HFF-Myc (cell line): ENCODE measurements at regions not wholly inside any gene's neighbourhood (a gene's known extent, or its start where the extent isn't known, plus 50 kb on each side); places are given as distances from the start of the nearest gene placed in this dataset.
"Not testable (repeated sequence)": the region's sequence is repeated elsewhere in the genome, so short reads cannot be mapped to it uniquely, and the experiment has no call there.

ENCODE experiments used
- DNase-seq: peaks from one replicate; pipeline ENCODE4 v3.0.0-alpha.2; 2011; ENCODE audit warnings: low read depth; ENCODE audit errors: extremely low read depth
- H3K4me3 ChIP-seq: replicated peaks from 2 replicates; pipeline ENCODE4 v1.5.1; 2011; ENCODE audit warnings: low read depth, mild to moderate bottlenecking, control low read depth, low read length
- TF ChIP-seq, protein P1 (sequence below): IDR thresholded peaks from 2 replicates; pipeline ENCODE4 v1.5.1; 2012; ENCODE audit warnings: mild to moderate bottlenecking, low read depth, low read length, control low read depth; ENCODE audit errors: missing control alignments

DNA sequence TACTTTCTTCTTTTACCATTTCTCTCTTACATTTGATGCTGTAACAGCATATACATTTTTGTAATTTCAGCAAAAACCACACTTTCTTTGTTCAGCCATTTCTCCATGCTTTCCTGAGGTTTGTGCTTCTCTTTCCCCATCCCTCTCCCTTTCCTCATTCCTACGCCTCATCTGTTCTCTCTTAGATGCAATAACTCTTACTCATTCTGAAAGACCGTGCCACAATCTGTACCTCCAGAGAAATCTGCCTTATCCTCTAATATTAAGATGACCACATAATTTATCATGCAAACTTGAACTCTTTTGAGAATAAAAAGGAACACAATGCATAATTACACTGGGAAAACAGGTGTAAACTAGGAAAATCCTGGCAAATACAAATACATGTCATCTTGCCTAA is 588.9 kb downstream of the JRKL start:
- no peak for DNase-seq
- no peak overlapping the region for H3K4me3 ChIP-seq
- TF ChIP-seq, protein P1, sequence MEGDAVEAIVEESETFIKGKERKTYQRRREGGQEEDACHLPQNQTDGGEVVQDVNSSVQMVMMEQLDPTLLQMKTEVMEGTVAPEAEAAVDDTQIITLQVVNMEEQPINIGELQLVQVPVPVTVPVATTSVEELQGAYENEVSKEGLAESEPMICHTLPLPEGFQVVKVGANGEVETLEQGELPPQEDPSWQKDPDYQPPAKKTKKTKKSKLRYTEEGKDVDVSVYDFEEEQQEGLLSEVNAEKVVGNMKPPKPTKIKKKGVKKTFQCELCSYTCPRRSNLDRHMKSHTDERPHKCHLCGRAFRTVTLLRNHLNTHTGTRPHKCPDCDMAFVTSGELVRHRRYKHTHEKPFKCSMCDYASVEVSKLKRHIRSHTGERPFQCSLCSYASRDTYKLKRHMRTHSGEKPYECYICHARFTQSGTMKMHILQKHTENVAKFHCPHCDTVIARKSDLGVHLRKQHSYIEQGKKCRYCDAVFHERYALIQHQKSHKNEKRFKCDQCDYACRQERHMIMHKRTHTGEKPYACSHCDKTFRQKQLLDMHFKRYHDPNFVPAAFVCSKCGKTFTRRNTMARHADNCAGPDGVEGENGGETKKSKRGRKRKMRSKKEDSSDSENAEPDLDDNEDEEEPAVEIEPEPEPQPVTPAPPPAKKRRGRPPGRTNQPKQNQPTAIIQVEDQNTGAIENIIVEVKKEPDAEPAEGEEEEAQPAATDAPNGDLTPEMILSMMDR, result no peak

DNA sequence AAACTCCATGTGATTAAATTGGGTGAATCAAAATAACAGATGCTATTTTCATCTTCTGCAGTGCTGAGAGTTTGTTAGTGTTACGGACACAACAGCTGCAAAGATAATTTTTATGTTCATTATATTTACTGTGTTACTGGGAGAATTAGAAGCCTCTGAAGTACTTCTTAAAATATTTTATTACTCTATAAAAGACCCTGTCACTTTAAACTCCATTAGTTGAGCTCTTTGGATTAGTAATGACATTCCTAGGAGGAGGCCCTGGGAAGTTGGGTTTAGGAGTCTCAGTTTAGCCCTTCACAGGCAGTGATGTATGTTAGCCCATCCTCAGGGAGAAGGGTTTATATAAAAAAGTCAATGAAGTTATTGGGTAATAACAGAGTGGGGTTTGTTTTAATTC is 596.7 kb downstream of the JRKL start:
- H3K4me3 ChIP-seq, result no peak overlapping the region
- DNase-seq, result no peak
- TF ChIP-seq, protein P1, result no peak

DNA sequence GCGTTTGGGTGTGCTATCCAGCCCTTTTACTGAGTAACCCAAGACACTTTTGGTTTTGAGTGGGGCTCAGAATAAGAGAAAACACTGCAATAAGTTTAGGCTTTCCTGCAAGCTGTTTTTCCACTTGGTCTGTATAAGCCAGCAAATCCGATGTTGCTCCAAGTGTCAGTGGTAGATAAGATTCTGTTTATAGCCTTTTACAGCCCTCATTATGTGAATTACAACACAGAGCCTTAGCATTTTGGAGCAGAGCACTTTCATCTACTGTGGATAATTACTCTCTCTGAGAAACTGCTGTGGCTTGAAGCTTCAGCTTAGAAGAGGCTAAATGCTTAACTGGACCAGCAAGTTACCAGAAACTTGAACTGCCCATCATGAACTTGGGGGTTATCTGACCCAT is 601.1 kb downstream of the JRKL start:
- H3K4me3 ChIP-seq, result no peak overlapping the region
- TF ChIP-seq, protein P1, result no peak
- DNase-seq, result no peak

DNA sequence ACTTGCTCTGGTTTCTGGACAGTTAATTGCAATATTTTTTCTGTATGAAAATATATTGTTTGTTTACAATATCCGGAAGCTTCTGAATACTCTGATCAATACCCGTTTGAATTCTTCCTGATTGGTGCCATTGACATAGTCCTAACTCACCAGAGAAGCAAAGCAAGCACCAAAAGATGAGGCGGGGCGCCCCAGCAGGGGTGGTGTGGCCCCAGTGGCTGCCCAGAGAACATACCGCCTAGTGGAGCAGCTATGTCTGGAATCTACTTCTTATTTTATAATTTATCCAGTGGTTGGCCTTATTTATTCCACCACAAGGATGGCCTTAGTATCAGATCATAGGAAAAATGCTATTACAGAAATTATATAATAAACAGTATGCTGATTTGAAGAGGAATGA is 610.7 kb downstream of the JRKL start:
- no peak for DNase-seq
- H3K4me3 ChIP-seq, result no peak overlapping the region
- TF ChIP-seq, protein P1, result no peak

DNA sequence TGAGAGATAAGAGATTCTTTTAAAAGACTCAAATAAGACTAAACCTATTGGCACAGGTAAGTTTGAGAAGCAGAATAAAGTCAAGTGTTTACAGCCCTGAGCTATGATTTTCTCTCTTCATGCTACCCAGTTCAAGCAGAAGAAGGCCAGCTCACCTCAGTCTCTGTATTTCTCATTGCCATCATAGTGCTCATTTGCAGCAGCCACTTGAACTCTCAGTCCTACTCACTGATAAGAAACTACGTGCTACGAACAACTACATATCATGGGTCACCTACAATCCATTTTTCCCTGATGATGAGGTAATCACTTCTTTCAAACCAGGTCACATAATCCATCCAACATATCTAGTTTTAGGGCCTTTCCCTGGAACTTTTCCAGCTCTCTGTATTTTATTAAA is 617.5 kb downstream of the JRKL start:
- TF ChIP-seq, protein P1, result no peak
- DNase-seq, result no peak
- H3K4me3 ChIP-seq, result no peak overlapping the region

DNA sequence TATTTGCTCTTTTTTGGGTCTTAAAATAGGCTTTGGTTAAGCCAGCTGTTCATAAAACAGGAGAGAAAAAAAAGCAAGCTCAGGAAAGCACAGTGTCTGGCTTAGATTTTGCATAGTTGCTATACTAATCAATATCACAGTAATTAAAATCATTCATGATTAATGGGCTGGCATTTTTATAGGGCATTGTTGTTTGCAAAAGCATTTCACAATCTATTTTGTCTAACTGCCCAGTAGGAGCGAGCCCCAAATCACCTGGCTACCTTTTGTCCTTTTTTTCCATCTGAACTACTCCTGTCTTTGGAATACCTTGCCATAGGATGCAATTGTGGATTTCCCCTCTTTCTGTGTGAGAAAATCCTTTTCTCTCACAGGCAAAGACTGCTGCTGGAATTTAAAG is 619.8 kb downstream of the JRKL start:
- H3K4me3 ChIP-seq, result no peak overlapping the region
- no peak for DNase-seq
- TF ChIP-seq, protein P1, result no peak

DNA sequence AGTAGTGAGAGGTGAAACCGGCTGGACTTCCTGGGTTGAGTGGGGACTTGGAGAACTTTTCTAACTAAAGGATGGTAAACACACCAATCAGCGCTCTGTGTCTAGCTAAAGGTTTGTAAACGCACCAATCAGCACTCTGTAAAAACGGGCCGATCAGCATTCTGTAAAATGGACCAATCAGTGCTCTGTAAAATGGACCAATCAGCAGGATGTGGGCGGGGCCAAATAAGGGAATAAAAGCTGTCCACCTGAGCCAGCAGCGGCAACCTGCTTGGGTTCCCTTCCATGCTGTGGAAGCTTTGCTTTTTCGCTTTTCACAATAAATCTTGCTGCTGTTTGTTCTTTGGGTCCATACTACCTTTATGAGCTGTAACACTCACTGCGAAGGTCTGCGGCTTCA is 621.2 kb downstream of the JRKL start:
- DNase-seq, H3K4me3 ChIP-seq: not testable (repeated sequence)

DNA sequence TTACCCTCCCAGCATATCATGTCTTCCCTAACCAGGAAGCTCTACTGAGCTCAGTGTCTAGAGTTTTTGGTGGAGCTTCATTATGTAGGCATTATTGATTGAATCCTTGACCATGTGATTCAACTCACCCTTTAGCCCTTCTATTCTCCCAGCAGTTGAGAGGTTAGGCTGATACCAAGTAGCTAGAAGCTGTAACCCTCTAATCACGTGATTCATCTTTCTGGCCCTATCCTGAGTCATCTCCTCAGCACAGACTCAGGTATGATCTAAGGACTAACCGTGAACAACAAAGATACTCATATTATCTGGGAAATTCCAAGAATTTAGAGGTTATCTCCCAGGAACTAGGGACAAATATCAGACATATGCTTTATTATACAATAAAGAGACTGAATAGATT is 625.5 kb downstream of the JRKL start:
- DNase-seq, result no peak
- H3K4me3 ChIP-seq, result no peak overlapping the region
- TF ChIP-seq, protein P1, result no peak
